K562 (cell line): ENCODE measurements at regions not wholly inside any gene's neighbourhood (a gene's known extent, or its start where the extent isn't known, plus 50 kb on each side); places are given as distances from the start of the nearest gene placed in this dataset.

Experiments
- CCNT2 ChIP-seq: IDR thresholded peaks from 2 replicates; pipeline ENCODE4 v1.6.1; 2011; ENCODE audit warnings: borderline replicate concordance, low read depth, mild to moderate bottlenecking, moderate library complexity, mixed read lengths, low read length; ENCODE audit not compliant: insufficient read length; ENCODE audit errors: extremely low read depth
- FOXJ2 ChIP-seq: fragments of 200-800 bp; sonication (Bioruptor generic); IDR thresholded peaks from 2 replicates; pipeline ENCODE4 v1.6.1; 2016; ENCODE audit warnings: missing genetic modification characterization, missing compliant biosample characterization
- NR2C2 ChIP-seq, 2 experiments: fragments of 200-800 bp in 1 of 2; sonication (Bioruptor generic) in 1 of 2; sonication (generic) in 1 of 2; formaldehyde crosslinking in 1 of 2; IDR thresholded peaks; 2 replicates each; pipeline versions ENCODE4 v1.6.1 to v1.8.0; 2016 to 2022; ENCODE audit warnings: mild to moderate bottlenecking in 1 of 2, missing compliant biosample characterization in 1 of 2, missing genetic modification characterization in 1 of 2, missing genetic modification reagents in 1 of 2
- RFX5 ChIP-seq: IDR thresholded peaks from 2 replicates; pipeline ENCODE4 v1.6.1; 2011; ENCODE audit warnings: low read depth, mild to moderate bottlenecking, improper control_type of control experiment, low read length
- SMAD3 ChIP-seq: fragments of 450-650 bp; formaldehyde crosslinking; conservative IDR thresholded peaks from 2 replicates; pipeline ENCODE4 v1.4.0; 2020; ENCODE audit warnings: mild to moderate bottlenecking
- TF ChIP-seq, protein P1 (sequence below), 3 experiments: IDR thresholded peaks in 2 of 3; conservative IDR thresholded peaks in 1 of 3; 2 replicates each; pipeline ENCODE4 v1.5.1; 2011 to 2012; ENCODE audit warnings: low read length in 3 of 3, mild to moderate bottlenecking in 3 of 3, control low read depth in 2 of 3, improper control_type of control experiment in 1 of 3, inconsistent platforms in 1 of 3, low read depth in 1 of 3, mixed read lengths in 1 of 3, moderate library complexity in 1 of 3; ENCODE audit not compliant: insufficient read depth in 2 of 3

- TF ChIP-seq SMAD3 = no peak
- TF ChIP-seq FOXJ2 (tag) = no peak
- TF ChIP-seq RFX5 = no peak
- TF ChIP-seq CCNT2 = no peak
- no peak for TF ChIP-seq NR2C2 (CRISPR knock-in tag; IDR thresholded peaks at IDR 0.05)
- no peak for TF ChIP-seq NR2C2 (tag; IDR thresholded peaks at IDR 0.05)
- TF ChIP-seq, protein P1, sequence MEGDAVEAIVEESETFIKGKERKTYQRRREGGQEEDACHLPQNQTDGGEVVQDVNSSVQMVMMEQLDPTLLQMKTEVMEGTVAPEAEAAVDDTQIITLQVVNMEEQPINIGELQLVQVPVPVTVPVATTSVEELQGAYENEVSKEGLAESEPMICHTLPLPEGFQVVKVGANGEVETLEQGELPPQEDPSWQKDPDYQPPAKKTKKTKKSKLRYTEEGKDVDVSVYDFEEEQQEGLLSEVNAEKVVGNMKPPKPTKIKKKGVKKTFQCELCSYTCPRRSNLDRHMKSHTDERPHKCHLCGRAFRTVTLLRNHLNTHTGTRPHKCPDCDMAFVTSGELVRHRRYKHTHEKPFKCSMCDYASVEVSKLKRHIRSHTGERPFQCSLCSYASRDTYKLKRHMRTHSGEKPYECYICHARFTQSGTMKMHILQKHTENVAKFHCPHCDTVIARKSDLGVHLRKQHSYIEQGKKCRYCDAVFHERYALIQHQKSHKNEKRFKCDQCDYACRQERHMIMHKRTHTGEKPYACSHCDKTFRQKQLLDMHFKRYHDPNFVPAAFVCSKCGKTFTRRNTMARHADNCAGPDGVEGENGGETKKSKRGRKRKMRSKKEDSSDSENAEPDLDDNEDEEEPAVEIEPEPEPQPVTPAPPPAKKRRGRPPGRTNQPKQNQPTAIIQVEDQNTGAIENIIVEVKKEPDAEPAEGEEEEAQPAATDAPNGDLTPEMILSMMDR (IDR thresholded peaks at IDR 0.05 in 2 of 3, conservative IDR thresholded peaks at IDR 0.05 in 1 of 3; ENCODE audit: insufficient read depth in 2 of 3, low read depth in 1 of 3, low read length in 3 of 3) = no peak
Measured at GRCh38 chr18:73696698-73697097, 450.9 kb downstream of the FBXO15 start.
